Prostate gland (tissue), 2 donors: ENCODE measurements at regions not wholly inside any gene's neighbourhood (a gene's known extent, or its start where the extent isn't known, plus 50 kb on each side); places are given as distances from the start of the nearest gene placed in this dataset.

Source experiments
- POLR2A ChIP-seq: fragments of 450-650 bp; IDR thresholded peaks from one replicate; pipeline ENCODE4 v1.6.1; 2016; ENCODE audit warnings: antibody characterized with exemption, mild to moderate bottlenecking
- TF ChIP-seq, protein P1 (sequence below), 4 experiments: fragments of 200-600 bp in 2 of 4; fragments of 450-650 bp in 2 of 4; sonication (generic) in 2 of 4; IDR thresholded peaks; 1 replicate in 3 of 4; 2 replicates in 1 of 4; pipeline ENCODE4 v1.5.1; 2016 to 2019; ENCODE audit warnings: antibody characterized with exemption in 4 of 4, mild to moderate bottlenecking in 2 of 4, moderate library complexity in 2 of 4

GRCh38 chr3:106268696-106269095 lies 399.9 kb upstream of the CBLB start:
- no peak for TF ChIP-seq POLR2A
- TF ChIP-seq, protein P1, sequence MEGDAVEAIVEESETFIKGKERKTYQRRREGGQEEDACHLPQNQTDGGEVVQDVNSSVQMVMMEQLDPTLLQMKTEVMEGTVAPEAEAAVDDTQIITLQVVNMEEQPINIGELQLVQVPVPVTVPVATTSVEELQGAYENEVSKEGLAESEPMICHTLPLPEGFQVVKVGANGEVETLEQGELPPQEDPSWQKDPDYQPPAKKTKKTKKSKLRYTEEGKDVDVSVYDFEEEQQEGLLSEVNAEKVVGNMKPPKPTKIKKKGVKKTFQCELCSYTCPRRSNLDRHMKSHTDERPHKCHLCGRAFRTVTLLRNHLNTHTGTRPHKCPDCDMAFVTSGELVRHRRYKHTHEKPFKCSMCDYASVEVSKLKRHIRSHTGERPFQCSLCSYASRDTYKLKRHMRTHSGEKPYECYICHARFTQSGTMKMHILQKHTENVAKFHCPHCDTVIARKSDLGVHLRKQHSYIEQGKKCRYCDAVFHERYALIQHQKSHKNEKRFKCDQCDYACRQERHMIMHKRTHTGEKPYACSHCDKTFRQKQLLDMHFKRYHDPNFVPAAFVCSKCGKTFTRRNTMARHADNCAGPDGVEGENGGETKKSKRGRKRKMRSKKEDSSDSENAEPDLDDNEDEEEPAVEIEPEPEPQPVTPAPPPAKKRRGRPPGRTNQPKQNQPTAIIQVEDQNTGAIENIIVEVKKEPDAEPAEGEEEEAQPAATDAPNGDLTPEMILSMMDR (IDR thresholded peaks at IDR 0.05) = no peak
